Loucy (cell line): ENCODE measurements at regions not wholly inside any gene's neighbourhood (a gene's known extent, or its start where the extent isn't known, plus 50 kb on each side); places are given as distances from the start of the nearest gene placed in this dataset.

Experiments
- CTCF ChIP-seq: fragments of 200-600 bp; sonication (generic); conservative IDR thresholded peaks from 2 replicates; pipeline ENCODE4 v1.5.1; 2014; ENCODE audit warnings: mild to moderate bottlenecking, antibody characterized with exemption, low read length
- EZH2phosphoT487 ChIP-seq: fragments of 200-600 bp; IDR thresholded peaks from 2 replicates; pipeline ENCODE4 v1.6.1; 2018; ENCODE audit warnings: antibody characterized with exemption, mild to moderate bottlenecking, moderate library complexity, borderline replicate concordance

DNA sequence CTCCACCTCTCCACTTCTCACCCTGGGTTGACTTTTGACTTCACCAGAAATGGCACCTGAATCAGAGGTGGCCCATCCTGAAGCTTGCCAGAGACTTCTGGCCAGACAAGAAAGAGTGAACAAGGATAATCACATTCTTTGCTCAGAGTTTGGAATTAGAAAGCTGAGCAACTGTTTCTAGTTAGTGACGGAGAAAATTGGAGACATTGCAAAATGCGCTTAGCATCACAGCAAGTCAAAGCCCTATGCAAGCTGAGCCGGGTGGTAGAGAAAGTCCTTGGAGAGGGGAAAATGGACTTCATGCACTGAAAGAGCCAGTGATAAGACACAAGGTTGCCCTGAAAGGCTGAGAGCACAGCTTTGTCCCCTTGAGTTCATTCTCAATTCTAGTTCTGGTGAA lies 161.8 kb downstream of the PAH start:
- TF ChIP-seq CTCF (no peak), EZH2phosphoT487 (no peak)
